ENCODE measurements at regions not wholly inside any gene's neighbourhood (a gene's known extent, or its start where the extent isn't known, plus 50 kb on each side); places are given as distances from the start of the nearest gene placed in this dataset.

DNA sequence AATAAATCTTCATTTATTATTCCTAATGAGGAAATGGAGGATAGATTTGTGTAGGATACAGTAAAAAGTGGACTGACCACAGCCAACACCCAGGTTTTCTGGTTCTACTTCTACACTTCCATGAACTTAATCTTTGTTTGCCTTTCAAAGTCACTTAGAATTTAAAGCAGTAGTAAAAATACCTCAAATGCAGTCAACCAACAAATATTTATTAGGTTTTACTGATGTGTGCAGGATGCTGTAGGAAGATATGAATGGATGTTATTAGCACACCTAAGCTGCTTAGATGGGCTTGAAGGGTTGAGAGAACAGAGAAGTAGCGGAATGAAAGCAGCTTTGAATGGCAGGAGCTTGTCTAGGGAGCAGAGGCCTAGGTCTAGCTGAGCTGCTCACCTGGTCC lies 201.1 kb downstream of the PALM2AKAP2 start:
- TF ChIP-seq POLR2A (IDR thresholded peaks at IDR 0.05; ENCODE audit: low read length) (no peak), GATA1 (IDR thresholded peaks at IDR 0.05; ENCODE audit: low read depth, low read length) (no peak)
